Fibroblast of lung (primary cell): ENCODE measurements at regions not wholly inside any gene's neighbourhood (a gene's known extent, or its start where the extent isn't known, plus 50 kb on each side); places are given as distances from the start of the nearest gene placed in this dataset.

Experiments used
- DNase-seq, 2 donors: peaks; one replicate each; pipeline versions ENCODE4 v3.0.0 to v3.0.0-alpha.2; 2010; ENCODE audit warnings: low read depth in 2 of 2
- H2AFZ ChIP-seq: 2 replicates; pipeline ENCODE4 v1.5.1; 2012; ENCODE audit warnings: low read length, control low read depth, inconsistent platforms
- H3K27ac ChIP-seq: 2 replicates; pipeline ENCODE4 v1.5.1; 2011; ENCODE audit warnings: low read length, control low read depth; ENCODE audit not compliant: insufficient read depth
- H3K27me3 ChIP-seq: 2 replicates; pipeline ENCODE4 v1.5.1; 2011; ENCODE audit warnings: mild to moderate bottlenecking, low read length; ENCODE audit not compliant: control insufficient read depth, insufficient read depth
- H3K36me3 ChIP-seq: 2 replicates; pipeline ENCODE4 v1.5.1; 2011; ENCODE audit warnings: low read length; ENCODE audit not compliant: control insufficient read depth, insufficient read depth
- H3K4me1 ChIP-seq: 2 replicates; pipeline ENCODE4 v1.5.1; 2011; ENCODE audit warnings: low read length; ENCODE audit not compliant: control insufficient read depth, insufficient read depth; ENCODE audit errors: extremely low read depth
- H3K4me2 ChIP-seq: 2 replicates; pipeline ENCODE4 v1.5.1; 2011; ENCODE audit warnings: low read length, control low read depth; ENCODE audit not compliant: insufficient read depth; ENCODE audit errors: extremely low read depth
- H3K4me3 ChIP-seq, 4 experiments: fragments of 200-600 bp in 1 of 4; sonication (generic) in 1 of 4; replicated peaks in 1 of 4; 2 replicates each; pipeline ENCODE4 v1.5.1; 2011 to 2016; ENCODE audit warnings: low read length in 4 of 4, low read depth in 3 of 4, mild to moderate bottlenecking in 3 of 4, control low read depth in 2 of 4, inconsistent platforms in 1 of 4, mixed read lengths in 1 of 4; ENCODE audit not compliant: insufficient read depth in 1 of 4; ENCODE audit errors: control extremely low read depth in 1 of 4
- H3K79me2 ChIP-seq: 2 replicates; pipeline ENCODE4 v1.5.1; 2012; ENCODE audit warnings: mild to moderate bottlenecking, low read length, inconsistent platforms; ENCODE audit not compliant: control insufficient read depth, insufficient read depth
- H3K9ac ChIP-seq: 2 replicates; pipeline ENCODE4 v1.5.1; 2011; ENCODE audit warnings: mild to moderate bottlenecking, low read length, control low read depth; ENCODE audit not compliant: insufficient read depth
- H3K9me3 ChIP-seq: 2 replicates; pipeline ENCODE4 v1.5.1; 2012; ENCODE audit warnings: low read depth, low read length; ENCODE audit not compliant: control insufficient read depth, insufficient read depth
- H4K20me1 ChIP-seq: 2 replicates; pipeline ENCODE4 v1.5.1; 2011; ENCODE audit warnings: low read length; ENCODE audit not compliant: control insufficient read depth, insufficient read depth; ENCODE audit errors: extremely low read depth
- EZH2 ChIP-seq: IDR thresholded peaks from 2 replicates; pipeline ENCODE4 v1.5.1; 2012; ENCODE audit warnings: low read length, control low read depth, mild to moderate bottlenecking; ENCODE audit errors: missing control alignments
- TF ChIP-seq, protein P1 (sequence below), 2 donors: IDR thresholded peaks in 1 of 2; conservative IDR thresholded peaks in 1 of 2; 1 replicate in 1 of 2; 2 replicates in 1 of 2; pipeline ENCODE4 v1.5.1; 2011 to 2012; ENCODE audit warnings: low read length in 2 of 2, control low read depth in 1 of 2, inconsistent platforms in 1 of 2, low read depth in 1 of 2, mild to moderate bottlenecking in 1 of 2

DNA sequence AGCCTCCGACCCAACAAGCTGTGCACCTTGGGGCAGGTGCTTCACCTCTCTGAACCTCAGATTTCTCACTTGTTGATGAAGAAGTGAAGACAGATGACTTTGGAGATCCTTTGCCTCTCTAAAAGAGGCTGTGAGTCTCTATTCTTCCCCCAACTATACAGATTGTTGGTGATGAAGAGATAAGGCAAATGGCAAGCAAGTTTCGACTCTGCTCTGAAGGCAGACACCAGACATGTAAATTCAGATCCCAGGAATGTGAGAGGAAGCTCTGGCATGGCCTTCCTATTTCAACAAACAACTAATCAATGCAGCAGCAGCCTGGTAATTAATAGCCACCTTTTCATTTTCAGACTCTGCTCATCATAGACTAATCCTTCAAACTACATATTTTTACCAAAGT, 74.2 kb upstream of the EGR2 start:
- Histone ChIP-seq H3K36me3 (no peaks in the 10 kb centered on the region), H3K27me3 (no peaks in the 10 kb centered on the region), H2AFZ (no peak overlapping the region), H3K4me3 (no peak overlapping the region), H3K27ac (no peak overlapping the region), H3K9me3 (no peaks in the 10 kb centered on the region), H3K79me2 (no peaks in the 10 kb centered on the region), H3K4me1 (peaks cover 3% of the 10 kb centered on the region), H4K20me1 (no peaks in the 10 kb centered on the region), H3K9ac (no peak overlapping the region), H3K4me2 (no peak overlapping the region)
- TF ChIP-seq, protein P1, sequence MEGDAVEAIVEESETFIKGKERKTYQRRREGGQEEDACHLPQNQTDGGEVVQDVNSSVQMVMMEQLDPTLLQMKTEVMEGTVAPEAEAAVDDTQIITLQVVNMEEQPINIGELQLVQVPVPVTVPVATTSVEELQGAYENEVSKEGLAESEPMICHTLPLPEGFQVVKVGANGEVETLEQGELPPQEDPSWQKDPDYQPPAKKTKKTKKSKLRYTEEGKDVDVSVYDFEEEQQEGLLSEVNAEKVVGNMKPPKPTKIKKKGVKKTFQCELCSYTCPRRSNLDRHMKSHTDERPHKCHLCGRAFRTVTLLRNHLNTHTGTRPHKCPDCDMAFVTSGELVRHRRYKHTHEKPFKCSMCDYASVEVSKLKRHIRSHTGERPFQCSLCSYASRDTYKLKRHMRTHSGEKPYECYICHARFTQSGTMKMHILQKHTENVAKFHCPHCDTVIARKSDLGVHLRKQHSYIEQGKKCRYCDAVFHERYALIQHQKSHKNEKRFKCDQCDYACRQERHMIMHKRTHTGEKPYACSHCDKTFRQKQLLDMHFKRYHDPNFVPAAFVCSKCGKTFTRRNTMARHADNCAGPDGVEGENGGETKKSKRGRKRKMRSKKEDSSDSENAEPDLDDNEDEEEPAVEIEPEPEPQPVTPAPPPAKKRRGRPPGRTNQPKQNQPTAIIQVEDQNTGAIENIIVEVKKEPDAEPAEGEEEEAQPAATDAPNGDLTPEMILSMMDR (conservative IDR thresholded peaks at IDR 0.05 in 1 of 2, IDR thresholded peaks at IDR 0.05 in 1 of 2; ENCODE audit: low read depth in 1 of 2, low read length in 2 of 2), result no peak
- TF ChIP-seq EZH2, result no peak
- no peak for DNase-seq

DNA sequence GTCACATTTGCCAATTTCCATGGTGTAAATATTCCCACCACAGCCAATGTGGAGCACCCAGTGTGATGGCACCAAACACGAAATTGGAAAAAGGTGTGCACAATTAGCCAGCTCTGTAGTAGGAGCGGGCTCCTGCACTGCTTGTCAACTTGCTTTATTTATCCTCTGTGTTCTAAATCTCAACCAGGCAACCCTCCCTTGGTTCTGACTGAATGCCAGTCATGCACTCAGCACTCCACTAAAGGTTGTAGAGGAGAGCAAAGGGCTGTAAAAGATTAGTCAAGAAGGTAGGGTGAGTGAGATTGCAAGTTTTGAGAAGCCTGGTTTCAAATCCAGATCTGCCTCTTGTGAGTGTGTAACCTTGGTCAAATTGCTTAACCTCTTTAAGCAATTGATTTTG, 71.5 kb upstream of the EGR2 start:
- no peak for TF ChIP-seq EZH2
- TF ChIP-seq, protein P1 (conservative IDR thresholded peaks at IDR 0.05 in 1 of 2, IDR thresholded peaks at IDR 0.05 in 1 of 2; ENCODE audit: low read depth in 1 of 2, low read length in 2 of 2), result no peak
- H4K20me1 ChIP-seq, result no peaks in the 10 kb centered on the region

DNA sequence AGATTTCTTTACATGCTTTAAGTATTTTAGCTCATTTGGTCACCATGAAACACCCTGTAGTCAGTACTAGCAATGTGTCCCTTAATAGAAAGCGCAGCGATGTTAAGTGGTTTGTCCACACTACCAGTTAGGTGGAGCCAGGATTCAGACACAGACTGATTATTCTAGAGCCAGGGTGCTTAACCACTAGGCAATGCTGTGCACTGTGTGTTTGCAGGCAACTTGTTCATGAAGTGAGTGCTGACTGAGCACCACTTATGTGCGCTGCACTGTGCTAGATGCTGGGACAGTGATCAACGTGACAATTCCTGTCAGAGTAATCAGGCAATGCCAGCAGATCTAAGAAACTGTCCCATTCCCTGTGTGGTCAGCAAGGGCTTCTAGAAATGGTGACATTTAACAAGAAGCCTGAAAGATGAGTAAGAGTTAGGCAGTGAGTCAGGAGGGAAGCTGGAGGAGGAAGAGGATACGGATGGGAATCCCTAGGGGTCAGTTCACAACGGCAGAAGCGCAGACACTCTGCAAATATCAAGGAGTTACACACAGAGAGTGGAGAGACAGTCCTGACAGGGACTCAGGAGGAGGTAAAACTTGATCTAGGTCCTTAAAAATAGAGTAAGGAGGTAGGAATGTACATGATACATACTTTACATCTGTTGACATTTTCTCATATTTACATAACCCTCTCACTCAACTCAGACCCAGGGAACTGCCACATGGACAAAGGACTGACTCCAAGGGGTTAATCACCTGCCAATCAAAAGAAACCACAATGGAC, 69.7 kb upstream of the EGR2 start:
- Histone ChIP-seq H3K4me1 (peaks cover 3% of the 10 kb centered on the region), H3K9ac (no peak overlapping the region), H2AFZ (no peak overlapping the region), H3K9me3 (no peaks in the 10 kb centered on the region), H4K20me1 (no peaks in the 10 kb centered on the region), H3K27me3 (no peaks in the 10 kb centered on the region), H3K79me2 (no peaks in the 10 kb centered on the region), H3K4me2 (no peak overlapping the region), H3K27ac (no peak overlapping the region), H3K36me3 (no peaks in the 10 kb centered on the region), H3K4me3 (no peak overlapping the region)
- DNase-seq, result peak; percentile 32 to 82
- TF ChIP-seq, protein P1 (conservative IDR thresholded peaks at IDR 0.05 in 1 of 2, IDR thresholded peaks at IDR 0.05 in 1 of 2; ENCODE audit: low read depth in 1 of 2, low read length in 2 of 2), result no peak
- no peak for TF ChIP-seq EZH2

More for the DNA sequence above, 71.5 kb upstream of the EGR2 start:
- no peak overlapping the region for H3K4me3 ChIP-seq
- DNase-seq, result no peak
- H3K4me2 ChIP-seq, result no peak overlapping the region
- no peak overlapping the region for H3K27ac ChIP-seq
- H3K79me2 ChIP-seq, result no peaks in the 10 kb centered on the region
- H3K36me3 ChIP-seq, result no peaks in the 10 kb centered on the region
- H3K9ac ChIP-seq, result no peak overlapping the region
- H3K27me3 ChIP-seq, result no peaks in the 10 kb centered on the region
- peaks cover 3% of the 10 kb centered on the region for H3K4me1 ChIP-seq
- no peak overlapping the region for H2AFZ ChIP-seq
- H3K9me3 ChIP-seq, result no peaks in the 10 kb centered on the region
